HepG2 (cell line): ENCODE measurements at regions not wholly inside any gene's neighbourhood (a gene's known extent, or its start where the extent isn't known, plus 50 kb on each side); places are given as distances from the start of the nearest gene placed in this dataset.

Experiments
- ATAC-seq: fragments of 200-7000 bp; cut with Tn5 transposase; 3 replicates; pipeline ENCODE4 v1.9.1; 2020; ENCODE audit warnings: mild to moderate bottlenecking, moderate library complexity
- BruUV-seq: library from RNA; stranded (reverse); fragments of 400-500 nt; replicated peaks from 2 replicates; lab custom pipeline; 2021; lab: Mats Ljungman, UMichigan
- CTCF ChIA-PET: fragments of 300-600 bp; formaldehyde crosslinking; extraction: SDS; loops from one replicate; lab custom pipeline; 2021; ENCODE audit warnings: low total read pairs, inconsistent platforms, low intra/inter-chr PET ratio; lab: Yijun Ruan, JAX
- POLR2A ChIA-PET: fragments of 350-600 bp; sonication (Branson Sonifier 250); formaldehyde crosslinking; loops from one replicate; lab custom pipeline; 2020; ENCODE audit warnings: antibody characterized with exemption, inconsistent platforms; lab: Yijun Ruan, JAX
- DNase-seq: peaks from one replicate; pipeline ENCODE4 v3.0.0-alpha.2; 2015; ENCODE audit warnings: low spot score
- FAIRE-seq: peaks from 3 replicates; lab custom pipeline; 2011; peaks lifted over from hg19 to GRCh38; lab: Jason Lieb, UNC
- H2AFZ ChIP-seq: one replicate; pipeline ENCODE4 v1.6.1; 2011; ENCODE audit warnings: low read length, inconsistent platforms
- H3K27ac ChIP-seq: fragments of 300-600 bp; 3 replicates; pipeline ENCODE4 v1.8.0; 2011; ENCODE audit warnings: mixed run types, mild to moderate bottlenecking, mixed read lengths, low read length, inconsistent platforms; ENCODE audit not compliant: insufficient read depth; ENCODE audit errors: extremely low read length
- H3K27me3 ChIP-seq, 2 experiments: fragments of 200-600 bp in 1 of 2; 2 replicates in 1 of 2; 3 replicates in 1 of 2; pipeline versions ENCODE4 v1.6.0 to v1.8.0; 2011; ENCODE audit warnings: low read length in 2 of 2, mild to moderate bottlenecking in 2 of 2, moderate library complexity in 2 of 2, inconsistent platforms in 1 of 2; ENCODE audit not compliant: insufficient read depth in 2 of 2, control insufficient read depth in 1 of 2
- H3K36me3 ChIP-seq, 2 experiments: fragments of 200-600 bp in 1 of 2; replicated peaks in 1 of 2; 2 replicates in 1 of 2; 3 replicates in 1 of 2; pipeline versions ENCODE4 v1.5.1 to v1.8.0; 2011; ENCODE audit warnings: low read length in 2 of 2, inconsistent platforms in 1 of 2; ENCODE audit not compliant: insufficient read depth in 2 of 2, control insufficient read depth in 1 of 2
- H3K4me1 ChIP-seq: 2 replicates; pipeline ENCODE4 v1.5.1; 2012; ENCODE audit warnings: low read length, inconsistent platforms; ENCODE audit not compliant: insufficient read depth
- H3K4me2 ChIP-seq: 2 replicates; pipeline ENCODE4 v1.6.0; 2011; ENCODE audit warnings: low read depth, low read length, inconsistent platforms
- H3K4me3 ChIP-seq, 3 experiments: fragments of 200-600 bp in 1 of 3; sonication (generic), shearing (Covaris generic) in 1 of 3; replicated peaks in 1 of 3; 2 replicates each; pipeline ENCODE4 v1.5.1; 2011 to 2016; ENCODE audit warnings: low read length in 3 of 3, inconsistent platforms in 2 of 3, low read depth in 2 of 3, mild to moderate bottlenecking in 2 of 3, control low read depth in 1 of 3, mixed read lengths in 1 of 3; ENCODE audit not compliant: insufficient read depth in 1 of 3
- H3K79me2 ChIP-seq: one replicate; pipeline ENCODE4 v1.6.1; 2011; ENCODE audit warnings: low read length, inconsistent platforms; ENCODE audit not compliant: insufficient read depth
- H3K9ac ChIP-seq: 2 replicates; pipeline ENCODE4 v1.6.0; 2011; ENCODE audit warnings: mild to moderate bottlenecking, low read depth, low read length, inconsistent platforms; ENCODE audit not compliant: insufficient read depth
- H3K9me3 ChIP-seq: 2 replicates; pipeline ENCODE4 v1.5.1; 2012; ENCODE audit warnings: mild to moderate bottlenecking, low read length
- H4K20me1 ChIP-seq: 2 replicates; pipeline ENCODE4 v1.6.0; 2011; ENCODE audit warnings: inconsistent platforms, mild to moderate bottlenecking, low read length, moderate library complexity; ENCODE audit not compliant: insufficient read depth
- EED ChIP-seq: sonication (generic); formaldehyde crosslinking; IDR thresholded peaks from 2 replicates; pipeline ENCODE4 v1.5.0; 2020; ENCODE audit warnings: mild to moderate bottlenecking, missing genetic modification reagents
- ELF1 ChIP-seq: sonication (generic); formaldehyde crosslinking; IDR thresholded peaks from 2 replicates; pipeline ENCODE4 v1.4.0; 2020; ENCODE audit warnings: missing genetic modification reagents
- KDM1A ChIP-seq: IDR thresholded peaks from 2 replicates; pipeline ENCODE4 v1.6.1; 2016; ENCODE audit warnings: missing compliant biosample characterization
- KLF6 ChIP-seq: IDR thresholded peaks from 2 replicates; pipeline ENCODE4 v1.8.0; 2016; ENCODE audit warnings: missing biosample characterization, missing genetic modification reagents
- NR1H2 ChIP-seq: sonication (generic); formaldehyde crosslinking; IDR thresholded peaks from 2 replicates; pipeline ENCODE4 v1.8.1; 2022; ENCODE audit warnings: low read depth, missing genetic modification reagents, borderline replicate concordance
- TAF15 ChIP-seq: fragments of 200-400 bp; formaldehyde crosslinking; IDR thresholded peaks from one replicate; pipeline ENCODE4 v1.6.1; 2018; ENCODE audit warnings: mild to moderate bottlenecking, low read depth, low read length; ENCODE audit not compliant: poor library complexity, severe bottlenecking
- TGIF2 ChIP-seq: IDR thresholded peaks from 2 replicates; pipeline ENCODE4 v1.6.1; 2016; ENCODE audit warnings: control low read depth, missing compliant biosample characterization
- ZC3H13 ChIP-seq: sonication (generic); formaldehyde crosslinking; IDR thresholded peaks from 2 replicates; pipeline ENCODE4 v1.8.1; 2023; ENCODE audit warnings: mild to moderate bottlenecking, missing genetic modification reagents, moderate library complexity
- ZNF567 ChIP-seq: sonication (generic); formaldehyde crosslinking; IDR thresholded peaks from 2 replicates; pipeline ENCODE4 v1.8.1; 2023; ENCODE audit warnings: mild to moderate bottlenecking, missing genetic modification reagents, borderline replicate concordance
- ZNF569 ChIP-seq: sonication (generic); formaldehyde crosslinking; IDR thresholded peaks from 2 replicates; pipeline ENCODE4 v1.5.0; 2020; ENCODE audit warnings: mild to moderate bottlenecking, missing genetic modification reagents, moderate library complexity, borderline replicate concordance
- ZNF570 ChIP-seq: sonication (generic); formaldehyde crosslinking; IDR thresholded peaks from 2 replicates; pipeline ENCODE4 v1.4.0; 2020; ENCODE audit warnings: mild to moderate bottlenecking, missing genetic modification reagents, borderline replicate concordance
- ZNF747 ChIP-seq: sonication (generic); formaldehyde crosslinking; IDR thresholded peaks from 2 replicates; pipeline ENCODE4 v1.8.1; 2023; ENCODE audit warnings: missing genetic modification reagents, mild to moderate bottlenecking, borderline replicate concordance
- WGBS: methylation state at CpG from one replicate; pipeline ENCODE4 v1.1.6; 2017; ENCODE audit warnings: low lambda C conversion rate; 5-methylcytosine and 5-hydroxymethylcytosine counted together
- in situ Hi-C: cut with HindIII; loops from 2 replicates; pipeline ENCODE4 v1.10.0; 2017; ENCODE audit warnings: low pct_unique_long_range_greater_than_20kb; ENCODE audit not compliant: extremely low pct_ligation_motif_present
- intact Hi-C: fragments of 100-400 bp; cut with micrococcal nuclease; formaldehyde crosslinking; loops from one replicate; pipeline ENCODE4 v1.10.0; 2022; ENCODE audit not compliant: unreplicated experiment
- TF ChIP-seq, protein P1 (sequence below): sonication (generic); formaldehyde crosslinking; conservative IDR thresholded peaks from 2 replicates; pipeline ENCODE4 v1.4.0; 2020; ENCODE audit warnings: missing genetic modification reagents
- TF ChIP-seq, protein P2 (sequence below), 2 experiments: IDR thresholded peaks; 2 replicates each; pipeline ENCODE4 v1.6.1; 2011 to 2012; ENCODE audit warnings: low read length in 2 of 2, borderline replicate concordance in 1 of 2, low read depth in 1 of 2, mild to moderate bottlenecking in 1 of 2, moderate library complexity in 1 of 2

DNA sequence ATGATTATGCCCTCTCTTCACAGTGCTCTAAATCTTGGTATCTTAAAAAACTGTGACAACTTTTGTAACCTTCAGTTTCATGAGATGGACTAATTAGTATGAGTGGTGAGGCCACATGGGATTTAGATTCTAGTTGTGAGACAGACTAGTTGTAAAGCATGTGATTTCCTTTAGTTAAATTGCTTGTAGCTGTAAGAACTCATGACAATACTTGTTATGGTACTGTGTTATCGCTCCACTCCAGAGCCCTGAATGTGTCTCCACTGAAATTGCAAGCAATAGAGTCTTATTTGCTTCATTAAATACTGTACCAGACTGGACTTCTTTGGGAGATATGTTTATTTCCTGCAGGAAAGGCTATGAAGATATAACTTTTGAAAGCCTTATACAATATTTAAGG lies 1198.3 kb upstream of the CDH6 start:
- no peak for ATAC-seq
- no peaks in the 10 kb centered on the region for H3K4me1 ChIP-seq
- no TSS peak for BruUV-seq
- whole genome bisulfite sequencing = 0% methylated on average over 1 of the region's 1 CpG
- no peak overlapping the region for H3K27ac ChIP-seq
- H3K27me3 ChIP-seq = no peaks in the 10 kb centered on the region
- H3K9me3 ChIP-seq = no peaks in the 10 kb centered on the region
- no peak for FAIRE-seq
- ChIA-PET CTCF (no interaction called here), POLR2A (no interaction called here)
- no peaks in the 10 kb centered on the region for H4K20me1 ChIP-seq
- no peak overlapping the region for H3K4me2 ChIP-seq
- intact Hi-C loops (no loop called here), in situ Hi-C loops (no loop called here)
- H2AFZ ChIP-seq = no peak overlapping the region
- H3K79me2 ChIP-seq = no peaks in the 10 kb centered on the region
- no peak overlapping the region for H3K4me3 ChIP-seq
- DNase-seq = no peak
- H3K9ac ChIP-seq = no peak overlapping the region
- H3K36me3 ChIP-seq = no peaks in the 10 kb centered on the region
- TF ChIP-seq ELF1 (CRISPR knock-in tag) (no peak), KDM1A (CRISPR knock-in tag) (no peak), EED (CRISPR knock-in tag) (no peak), ZC3H13 (CRISPR knock-in tag) (no peak), NR1H2 (CRISPR knock-in tag) (no peak), TGIF2 (CRISPR knock-in tag) (no peak), TAF15 (no peak), ZNF570 (no peak), KLF6 (CRISPR knock-in tag) (no peak), ZNF567 (CRISPR knock-in tag) (no peak), ZNF747 (CRISPR knock-in tag) (no peak), ZNF569 (CRISPR knock-in tag) (no peak)
- TF ChIP-seq, protein P1, sequence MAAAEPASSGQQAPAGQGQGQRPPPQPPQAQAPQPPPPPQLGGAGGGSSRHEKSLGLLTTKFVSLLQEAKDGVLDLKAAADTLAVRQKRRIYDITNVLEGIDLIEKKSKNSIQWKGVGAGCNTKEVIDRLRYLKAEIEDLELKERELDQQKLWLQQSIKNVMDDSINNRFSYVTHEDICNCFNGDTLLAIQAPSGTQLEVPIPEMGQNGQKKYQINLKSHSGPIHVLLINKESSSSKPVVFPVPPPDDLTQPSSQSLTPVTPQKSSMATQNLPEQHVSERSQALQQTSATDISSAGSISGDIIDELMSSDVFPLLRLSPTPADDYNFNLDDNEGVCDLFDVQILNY (CRISPR knock-in tag) = no peak
- TF ChIP-seq, protein P2, sequence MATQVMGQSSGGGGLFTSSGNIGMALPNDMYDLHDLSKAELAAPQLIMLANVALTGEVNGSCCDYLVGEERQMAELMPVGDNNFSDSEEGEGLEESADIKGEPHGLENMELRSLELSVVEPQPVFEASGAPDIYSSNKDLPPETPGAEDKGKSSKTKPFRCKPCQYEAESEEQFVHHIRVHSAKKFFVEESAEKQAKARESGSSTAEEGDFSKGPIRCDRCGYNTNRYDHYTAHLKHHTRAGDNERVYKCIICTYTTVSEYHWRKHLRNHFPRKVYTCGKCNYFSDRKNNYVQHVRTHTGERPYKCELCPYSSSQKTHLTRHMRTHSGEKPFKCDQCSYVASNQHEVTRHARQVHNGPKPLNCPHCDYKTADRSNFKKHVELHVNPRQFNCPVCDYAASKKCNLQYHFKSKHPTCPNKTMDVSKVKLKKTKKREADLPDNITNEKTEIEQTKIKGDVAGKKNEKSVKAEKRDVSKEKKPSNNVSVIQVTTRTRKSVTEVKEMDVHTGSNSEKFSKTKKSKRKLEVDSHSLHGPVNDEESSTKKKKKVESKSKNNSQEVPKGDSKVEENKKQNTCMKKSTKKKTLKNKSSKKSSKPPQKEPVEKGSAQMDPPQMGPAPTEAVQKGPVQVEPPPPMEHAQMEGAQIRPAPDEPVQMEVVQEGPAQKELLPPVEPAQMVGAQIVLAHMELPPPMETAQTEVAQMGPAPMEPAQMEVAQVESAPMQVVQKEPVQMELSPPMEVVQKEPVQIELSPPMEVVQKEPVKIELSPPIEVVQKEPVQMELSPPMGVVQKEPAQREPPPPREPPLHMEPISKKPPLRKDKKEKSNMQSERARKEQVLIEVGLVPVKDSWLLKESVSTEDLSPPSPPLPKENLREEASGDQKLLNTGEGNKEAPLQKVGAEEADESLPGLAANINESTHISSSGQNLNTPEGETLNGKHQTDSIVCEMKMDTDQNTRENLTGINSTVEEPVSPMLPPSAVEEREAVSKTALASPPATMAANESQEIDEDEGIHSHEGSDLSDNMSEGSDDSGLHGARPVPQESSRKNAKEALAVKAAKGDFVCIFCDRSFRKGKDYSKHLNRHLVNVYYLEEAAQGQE (IDR thresholded peaks at IDR 0.05; ENCODE audit: borderline replicate concordance in 1 of 2, low read depth in 1 of 2, low read length in 2 of 2) = no peak
